Right lobe of liver (tissue), 4 donors: ENCODE measurements at regions not wholly inside any gene's neighbourhood (a gene's known extent, or its start where the extent isn't known, plus 50 kb on each side); places are given as distances from the start of the nearest gene placed in this dataset.

Experiments used
- POLR2A ChIP-seq: fragments of 450-650 bp; IDR thresholded peaks from one replicate; pipeline ENCODE4 v1.6.1; 2017; ENCODE audit warnings: antibody characterized with exemption, mild to moderate bottlenecking
- TF ChIP-seq, protein P1 (sequence below), 4 donors: fragments of 200-600 bp in 3 of 4; fragments of 450-650 bp in 1 of 4; IDR thresholded peaks; one replicate each; pipeline versions ENCODE4 v1.5.1 to v1.8.0; 2016 to 2022; ENCODE audit warnings: antibody characterized with exemption in 4 of 4, mild to moderate bottlenecking in 2 of 4
- donor health status: DM: no; HTN: no; CAD: no.
- donor health status: DM: no; HTN: no; CAD: no.
- donor health status: DM: no; HTN: yes; CAD: no.

DNA sequence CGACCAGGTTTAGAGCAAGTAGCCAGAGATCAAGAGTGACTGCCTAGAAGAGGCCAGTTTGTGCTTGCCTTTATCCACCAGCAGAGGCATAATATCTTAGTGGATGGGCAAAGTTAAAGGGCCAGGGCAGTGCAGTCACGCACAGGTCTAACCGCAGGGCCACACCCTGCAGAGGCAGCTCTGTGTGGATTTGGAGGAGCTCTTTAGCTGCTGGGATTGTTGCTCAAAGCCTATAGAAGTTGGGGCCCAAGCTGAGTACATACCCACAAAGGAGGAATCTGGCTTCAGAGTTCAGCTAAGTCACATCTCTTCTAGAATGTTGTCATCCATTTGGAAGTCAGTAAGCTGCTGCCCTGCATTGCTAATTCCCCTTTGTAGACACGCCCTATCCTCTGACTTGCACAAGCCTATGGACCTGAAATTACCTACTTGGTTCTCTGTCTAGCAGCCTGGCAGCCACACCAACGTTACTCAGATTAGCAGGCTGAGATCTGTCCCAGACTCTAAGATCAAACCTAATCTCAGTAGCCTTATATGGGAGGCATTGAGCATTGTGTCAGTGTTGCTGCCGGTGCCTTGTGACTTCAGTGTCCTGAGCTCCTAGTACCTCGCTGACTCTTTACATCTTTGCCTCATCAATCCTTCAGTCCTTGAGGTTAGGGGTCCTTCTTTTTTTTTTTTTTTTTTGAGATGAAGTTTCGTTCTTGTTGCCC is 102.9 kb upstream of the STARD13 start:
- TF ChIP-seq, protein P1, sequence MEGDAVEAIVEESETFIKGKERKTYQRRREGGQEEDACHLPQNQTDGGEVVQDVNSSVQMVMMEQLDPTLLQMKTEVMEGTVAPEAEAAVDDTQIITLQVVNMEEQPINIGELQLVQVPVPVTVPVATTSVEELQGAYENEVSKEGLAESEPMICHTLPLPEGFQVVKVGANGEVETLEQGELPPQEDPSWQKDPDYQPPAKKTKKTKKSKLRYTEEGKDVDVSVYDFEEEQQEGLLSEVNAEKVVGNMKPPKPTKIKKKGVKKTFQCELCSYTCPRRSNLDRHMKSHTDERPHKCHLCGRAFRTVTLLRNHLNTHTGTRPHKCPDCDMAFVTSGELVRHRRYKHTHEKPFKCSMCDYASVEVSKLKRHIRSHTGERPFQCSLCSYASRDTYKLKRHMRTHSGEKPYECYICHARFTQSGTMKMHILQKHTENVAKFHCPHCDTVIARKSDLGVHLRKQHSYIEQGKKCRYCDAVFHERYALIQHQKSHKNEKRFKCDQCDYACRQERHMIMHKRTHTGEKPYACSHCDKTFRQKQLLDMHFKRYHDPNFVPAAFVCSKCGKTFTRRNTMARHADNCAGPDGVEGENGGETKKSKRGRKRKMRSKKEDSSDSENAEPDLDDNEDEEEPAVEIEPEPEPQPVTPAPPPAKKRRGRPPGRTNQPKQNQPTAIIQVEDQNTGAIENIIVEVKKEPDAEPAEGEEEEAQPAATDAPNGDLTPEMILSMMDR (IDR thresholded peaks at IDR 0.05), result no peak
- no peak for TF ChIP-seq POLR2A
